HCT116 (cell line): ENCODE measurements at regions not wholly inside any gene's neighbourhood (a gene's known extent, or its start where the extent isn't known, plus 50 kb on each side); places are given as distances from the start of the nearest gene placed in this dataset.

Experiments
- ATAC-seq: fragments of 200-7000 bp; cut with Tn5 transposase; 2 replicates; pipeline ENCODE4 v1.9.1; 2020; ENCODE audit warnings: mild to moderate bottlenecking, moderate library complexity
- BruUV-seq: library from RNA; stranded (reverse); fragments of 400-500 nt; replicated peaks from 2 replicates; lab custom pipeline; 2021; lab: Mats Ljungman, UMichigan
- CTCF ChIA-PET: fragments of 300-600 bp; sonication (Branson Sonifier 250); formaldehyde crosslinking; loops from one replicate; lab custom pipeline; 2021; ENCODE audit warnings: antibody characterized with exemption; lab: Charles Lee
- POLR2A ChIA-PET: fragments of 300-600, 350-600 bp; sonication (Branson Sonifier 250); formaldehyde crosslinking; loops from one replicate; lab custom pipeline; 2021; ENCODE audit warnings: antibody characterized with exemption; lab: Charles Lee
- RAD21 ChIA-PET, 2 experiments: fragments of 300-600 bp; sonication (Branson Sonifier 250); formaldehyde crosslinking; loops; one replicate each; lab custom pipeline; 2023; ENCODE audit warnings: low total read pairs in 2 of 2; ENCODE audit not compliant: uncharacterized antibody in 2 of 2, unreplicated experiment in 2 of 2, low non-redundant PET in 1 of 2; lab: Charles Lee
- DNase-seq: peaks from one replicate; pipeline ENCODE4 v3.0.0-alpha.2; 2010; ENCODE audit warnings: low read depth, low spot score
- H2AFZ ChIP-seq: fragments of 200-600 bp; shearing (Covaris generic), sonication (generic); 2 replicates; pipeline ENCODE4 v1.6.1; 2017; ENCODE audit warnings: low read depth, mixed run types, mixed read lengths, antibody characterized with exemption, low read length; ENCODE audit not compliant: poor library complexity, severe bottlenecking
- H3K27ac ChIP-seq: 2 replicates; pipeline ENCODE4 v1.5.1; 2012; ENCODE audit warnings: low read depth, low read length
- H3K27me3 ChIP-seq: fragments of 200-600 bp; sonication (generic); 2 replicates; pipeline ENCODE4 v1.6.1; 2016; ENCODE audit warnings: mixed run types, low read length, mixed read lengths; ENCODE audit not compliant: insufficient read depth
- H3K36me3 ChIP-seq, 2 experiments: fragments of 200-500 bp in 1 of 2; fragments of 200-600 bp in 1 of 2; sonication (Bioruptor generic) in 1 of 2; sonication (generic) in 1 of 2; 2 replicates each; pipeline versions ENCODE4 v1.5.1 to v1.6.1; 2014 to 2016; ENCODE audit warnings: low read length in 2 of 2, inconsistent platforms in 1 of 2, mixed read lengths in 1 of 2, mixed run types in 1 of 2; ENCODE audit not compliant: insufficient read depth in 2 of 2, control insufficient read depth in 1 of 2
- H3K4me1 ChIP-seq, 2 experiments: fragments of 200-600 bp in 1 of 2; sonication (generic) in 1 of 2; 2 replicates each; pipeline versions ENCODE4 v1.5.1 to v1.6.1; 2012 to 2017; ENCODE audit warnings: low read length in 2 of 2, inconsistent platforms in 1 of 2, mild to moderate bottlenecking in 1 of 2, mixed read lengths in 1 of 2, mixed run types in 1 of 2, moderate library complexity in 1 of 2; ENCODE audit not compliant: insufficient read depth in 2 of 2, control insufficient read depth in 1 of 2
- H3K4me2 ChIP-seq: fragments of 200-600 bp; sonication (generic); 2 replicates; pipeline ENCODE4 v1.6.1; 2017; ENCODE audit warnings: mixed run types, low read length, mixed read lengths
- H3K4me3 ChIP-seq, 2 experiments: fragments of 200-600 bp in 1 of 2; sonication (generic) in 1 of 2; replicated peaks in 1 of 2; 2 replicates each; pipeline ENCODE4 v1.5.1; 2011 to 2016; ENCODE audit warnings: low read length in 2 of 2, control low read depth in 1 of 2, low read depth in 1 of 2, mild to moderate bottlenecking in 1 of 2, mixed read lengths in 1 of 2, mixed run types in 1 of 2
- H3K79me2 ChIP-seq: fragments of 200-600 bp; sonication (generic); 2 replicates; pipeline ENCODE4 v1.6.1; 2017; ENCODE audit warnings: mild to moderate bottlenecking, mixed run types, low read length, moderate library complexity, mixed read lengths; ENCODE audit not compliant: insufficient read depth
- H3K9ac ChIP-seq: fragments of 200-600 bp; sonication (generic); 2 replicates; pipeline ENCODE4 v1.6.1; 2016; ENCODE audit warnings: low read length, mixed read lengths
- H3K9me2 ChIP-seq: fragments of 200-600 bp; sonication (generic), shearing (Covaris generic); 2 replicates; pipeline ENCODE4 v1.6.1; 2017; ENCODE audit warnings: mixed run types, mild to moderate bottlenecking, moderate library complexity; ENCODE audit not compliant: insufficient read depth
- H3K9me3 ChIP-seq, 2 experiments: fragments of 200-500 bp in 1 of 2; fragments of 200-600 bp in 1 of 2; sonication (Bioruptor generic) in 1 of 2; sonication (generic) in 1 of 2; 2 replicates each; pipeline ENCODE4 v1.6.1; 2014 to 2017; ENCODE audit warnings: low read length in 2 of 2, mixed read lengths in 2 of 2, inconsistent platforms in 1 of 2, low read depth in 1 of 2, mild to moderate bottlenecking in 1 of 2, mixed run types in 1 of 2, moderate library complexity in 1 of 2; ENCODE audit not compliant: control insufficient read depth in 1 of 2, insufficient read depth in 1 of 2
- H4K20me1 ChIP-seq: fragments of 200-600 bp; sonication (generic), shearing (Covaris generic); 2 replicates; pipeline ENCODE4 v1.6.1; 2017; ENCODE audit warnings: mixed run types, mild to moderate bottlenecking, moderate library complexity; ENCODE audit not compliant: insufficient read depth
- FOSL1 ChIP-seq: IDR thresholded peaks from 2 replicates; pipeline ENCODE4 v1.6.1; 2012; ENCODE audit warnings: low read depth
- JUND ChIP-seq: IDR thresholded peaks from 2 replicates; pipeline ENCODE4 v1.6.1; 2012
- POLR2A ChIP-seq: IDR thresholded peaks from 2 replicates; pipeline ENCODE4 v1.7.0; 2011; ENCODE audit warnings: borderline replicate concordance; ENCODE audit not compliant: insufficient read depth, insufficient read length; ENCODE audit errors: extremely low read depth
- SIN3A ChIP-seq: IDR thresholded peaks from 2 replicates; pipeline ENCODE4 v1.6.1; 2012; ENCODE audit warnings: low read depth
- YY1 ChIP-seq: IDR thresholded peaks from 2 replicates; pipeline ENCODE4 v1.6.1; 2011; ENCODE audit warnings: low read length, low read depth, moderate library complexity, mild to moderate bottlenecking; ENCODE audit not compliant: insufficient replicate concordance; ENCODE audit errors: extremely low read depth
- ZFX ChIP-seq: fragments of 450-650 bp; IDR thresholded peaks from 2 replicates; pipeline ENCODE4 v1.6.1; 2017
- intact Hi-C: fragments of 100-400 bp; cut with micrococcal nuclease; formaldehyde crosslinking; loops from 2 replicates; pipeline ENCODE4 v1.10.0; 2022
- TF ChIP-seq, protein P1 (sequence below): IDR thresholded peaks from 2 replicates; pipeline ENCODE4 v1.6.1; 2012
- TF ChIP-seq, protein P2 (sequence below): IDR thresholded peaks from 2 replicates; pipeline ENCODE4 v1.6.1; 2012; ENCODE audit warnings: low read depth
- TF ChIP-seq, protein P3 (sequence below), 3 experiments: fragments of 200-600 bp in 1 of 3; sonication (generic) in 1 of 3; IDR thresholded peaks in 2 of 3; conservative IDR thresholded peaks in 1 of 3; 2 replicates each; pipeline ENCODE4 v1.5.1; 2012 to 2017; ENCODE audit warnings: low read depth in 2 of 3, low read length in 2 of 3, antibody characterized with exemption in 1 of 3, borderline replicate concordance in 1 of 3, control low read depth in 1 of 3, mild to moderate bottlenecking in 1 of 3, mixed read lengths in 1 of 3, mixed run types in 1 of 3, moderate library complexity in 1 of 3; ENCODE audit not compliant: insufficient read depth in 1 of 3

DNA sequence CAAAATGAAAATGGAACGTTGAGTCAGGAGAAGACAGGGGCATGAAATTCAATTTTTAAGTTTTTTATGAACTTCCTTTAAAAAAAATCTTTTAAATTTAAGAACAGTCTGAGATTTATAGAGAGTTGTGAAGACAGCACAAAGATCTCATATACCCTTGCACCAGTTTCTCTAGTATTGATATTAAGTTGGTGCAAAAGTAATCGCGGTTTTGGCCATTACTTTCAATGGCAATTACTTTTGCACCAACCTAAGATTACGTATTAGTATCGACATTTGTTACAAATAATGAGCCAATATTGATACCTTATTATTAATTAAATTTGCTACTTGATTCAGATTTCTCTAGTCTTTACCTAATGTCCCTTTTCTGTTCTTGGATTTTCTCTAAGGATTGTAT, 684.4 kb upstream of the CDH8 start:
- H3K27me3 ChIP-seq, result no peaks in the 10 kb centered on the region
- H3K79me2 ChIP-seq, result no peaks in the 10 kb centered on the region
- H2AFZ ChIP-seq, result no peak overlapping the region
- H3K36me3 ChIP-seq, result no peaks in the 10 kb centered on the region
- H3K27ac ChIP-seq, result no peak overlapping the region
- RAD21 ChIA-PET, result no interaction called here
- no peak for ATAC-seq
- no peak for TF ChIP-seq SIN3A
- TF ChIP-seq, protein P1, sequence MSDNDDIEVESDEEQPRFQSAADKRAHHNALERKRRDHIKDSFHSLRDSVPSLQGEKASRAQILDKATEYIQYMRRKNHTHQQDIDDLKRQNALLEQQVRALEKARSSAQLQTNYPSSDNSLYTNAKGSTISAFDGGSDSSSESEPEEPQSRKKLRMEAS, result no peak
- TF ChIP-seq, protein P2, sequence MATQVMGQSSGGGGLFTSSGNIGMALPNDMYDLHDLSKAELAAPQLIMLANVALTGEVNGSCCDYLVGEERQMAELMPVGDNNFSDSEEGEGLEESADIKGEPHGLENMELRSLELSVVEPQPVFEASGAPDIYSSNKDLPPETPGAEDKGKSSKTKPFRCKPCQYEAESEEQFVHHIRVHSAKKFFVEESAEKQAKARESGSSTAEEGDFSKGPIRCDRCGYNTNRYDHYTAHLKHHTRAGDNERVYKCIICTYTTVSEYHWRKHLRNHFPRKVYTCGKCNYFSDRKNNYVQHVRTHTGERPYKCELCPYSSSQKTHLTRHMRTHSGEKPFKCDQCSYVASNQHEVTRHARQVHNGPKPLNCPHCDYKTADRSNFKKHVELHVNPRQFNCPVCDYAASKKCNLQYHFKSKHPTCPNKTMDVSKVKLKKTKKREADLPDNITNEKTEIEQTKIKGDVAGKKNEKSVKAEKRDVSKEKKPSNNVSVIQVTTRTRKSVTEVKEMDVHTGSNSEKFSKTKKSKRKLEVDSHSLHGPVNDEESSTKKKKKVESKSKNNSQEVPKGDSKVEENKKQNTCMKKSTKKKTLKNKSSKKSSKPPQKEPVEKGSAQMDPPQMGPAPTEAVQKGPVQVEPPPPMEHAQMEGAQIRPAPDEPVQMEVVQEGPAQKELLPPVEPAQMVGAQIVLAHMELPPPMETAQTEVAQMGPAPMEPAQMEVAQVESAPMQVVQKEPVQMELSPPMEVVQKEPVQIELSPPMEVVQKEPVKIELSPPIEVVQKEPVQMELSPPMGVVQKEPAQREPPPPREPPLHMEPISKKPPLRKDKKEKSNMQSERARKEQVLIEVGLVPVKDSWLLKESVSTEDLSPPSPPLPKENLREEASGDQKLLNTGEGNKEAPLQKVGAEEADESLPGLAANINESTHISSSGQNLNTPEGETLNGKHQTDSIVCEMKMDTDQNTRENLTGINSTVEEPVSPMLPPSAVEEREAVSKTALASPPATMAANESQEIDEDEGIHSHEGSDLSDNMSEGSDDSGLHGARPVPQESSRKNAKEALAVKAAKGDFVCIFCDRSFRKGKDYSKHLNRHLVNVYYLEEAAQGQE, result no peak
- no peak for TF ChIP-seq YY1
- TF ChIP-seq POLR2A, result no peak
- TF ChIP-seq, protein P3, sequence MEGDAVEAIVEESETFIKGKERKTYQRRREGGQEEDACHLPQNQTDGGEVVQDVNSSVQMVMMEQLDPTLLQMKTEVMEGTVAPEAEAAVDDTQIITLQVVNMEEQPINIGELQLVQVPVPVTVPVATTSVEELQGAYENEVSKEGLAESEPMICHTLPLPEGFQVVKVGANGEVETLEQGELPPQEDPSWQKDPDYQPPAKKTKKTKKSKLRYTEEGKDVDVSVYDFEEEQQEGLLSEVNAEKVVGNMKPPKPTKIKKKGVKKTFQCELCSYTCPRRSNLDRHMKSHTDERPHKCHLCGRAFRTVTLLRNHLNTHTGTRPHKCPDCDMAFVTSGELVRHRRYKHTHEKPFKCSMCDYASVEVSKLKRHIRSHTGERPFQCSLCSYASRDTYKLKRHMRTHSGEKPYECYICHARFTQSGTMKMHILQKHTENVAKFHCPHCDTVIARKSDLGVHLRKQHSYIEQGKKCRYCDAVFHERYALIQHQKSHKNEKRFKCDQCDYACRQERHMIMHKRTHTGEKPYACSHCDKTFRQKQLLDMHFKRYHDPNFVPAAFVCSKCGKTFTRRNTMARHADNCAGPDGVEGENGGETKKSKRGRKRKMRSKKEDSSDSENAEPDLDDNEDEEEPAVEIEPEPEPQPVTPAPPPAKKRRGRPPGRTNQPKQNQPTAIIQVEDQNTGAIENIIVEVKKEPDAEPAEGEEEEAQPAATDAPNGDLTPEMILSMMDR (IDR thresholded peaks at IDR 0.05 in 2 of 3, conservative IDR thresholded peaks at IDR 0.05 in 1 of 3; ENCODE audit: borderline replicate concordance in 1 of 3, insufficient read depth in 1 of 3, low read depth in 2 of 3, low read length in 2 of 3), result no peak
- TF ChIP-seq JUND, result no peak
- no peak for TF ChIP-seq ZFX
- no peak for TF ChIP-seq FOSL1
- no peaks in the 10 kb centered on the region for H3K4me1 ChIP-seq
- no TSS peak for BruUV-seq
- POLR2A ChIA-PET, result no interaction called here
- CTCF ChIA-PET, result no interaction called here
- peaks cover 19 to 24% of the 10 kb centered on the region in 2 experiments; a peak in 2 of 4 replicates for H3K9me3 ChIP-seq
- no peaks in the 10 kb centered on the region for H3K9me2 ChIP-seq
- H4K20me1 ChIP-seq, result no peaks in the 10 kb centered on the region
- H3K9ac ChIP-seq, result no peak overlapping the region
- intact Hi-C loops, result no loop called here
- no peak overlapping the region for H3K4me3 ChIP-seq
- no peak for DNase-seq
- no peak overlapping the region for H3K4me2 ChIP-seq
